Choroid plexus epithelial cell (primary cell): ENCODE measurements at regions not wholly inside any gene's neighbourhood (a gene's known extent, or its start where the extent isn't known, plus 50 kb on each side); places are given as distances from the start of the nearest gene placed in this dataset.

ENCODE experiments used
- DNase-seq: peaks from one replicate; pipeline ENCODE4 v3.0.0-alpha.2; 2010; ENCODE audit warnings: low read depth
- H3K4me3 ChIP-seq: 2 replicates; pipeline ENCODE4 v1.5.1; 2011; ENCODE audit warnings: low read depth, mild to moderate bottlenecking, control low read depth, low read length, moderate library complexity
- CTCF ChIP-seq: conservative IDR thresholded peaks from 2 replicates; pipeline ENCODE4 v1.5.1; 2011; ENCODE audit warnings: low read depth, mild to moderate bottlenecking, control low read depth, inconsistent platforms, low read length, moderate library complexity

GRCh38 chr11:10941414-10941813 lies 83.6 kb upstream of the ZBED5 start:
- no peak overlapping the region for H3K4me3 ChIP-seq
- TF ChIP-seq CTCF: no peak
- no peak for DNase-seq

- no peak for DNase-seq
- no peak overlapping the region for H3K4me3 ChIP-seq
- no peak for TF ChIP-seq CTCF
Measured at GRCh38 chr11:10938650-10939387, 81.0 kb upstream of the ZBED5 start.

- DNase-seq: no peak
- TF ChIP-seq CTCF: no peak
Measured at GRCh38 chr11:10938231-10938630, 80.4 kb upstream of the ZBED5 start.

GRCh38 chr11:10937385-10937771 lies 79.5 kb upstream of the ZBED5 start:
- no peak for DNase-seq
- TF ChIP-seq CTCF: no peak
- no peak overlapping the region for H3K4me3 ChIP-seq

More at GRCh38 chr11:10938231-10938630, 80.4 kb upstream of the ZBED5 start:
- no peak overlapping the region for H3K4me3 ChIP-seq

- TF ChIP-seq CTCF: no peak
- DNase-seq: no peak
- no peak overlapping the region for H3K4me3 ChIP-seq
Measured at GRCh38 chr11:10936626-10937384, 79.0 kb upstream of the ZBED5 start.

- no peak overlapping the region for H3K4me3 ChIP-seq
- no peak for TF ChIP-seq CTCF
- DNase-seq: no peak
Measured at GRCh38 chr11:10935015-10935559, 77.2 kb upstream of the ZBED5 start.
